Activated T-cell treated with anti-CD3 and anti-CD28 coated beads, Interleukin-2, amount 50 U/mL, for 72 hours (primary cell): ENCODE measurements at regions not wholly inside any gene's neighbourhood (a gene's known extent, or its start where the extent isn't known, plus 50 kb on each side); places are given as distances from the start of the nearest gene placed in this dataset.

Source experiments
- ATAC-seq, 2 donors: fragments of 150-1000 bp; cut with Tn5 transposase; replicated peaks in 1 of 2; 2 replicates each; pipeline ENCODE4 v1.10.0; 2021; ENCODE audit warnings: moderate library complexity in 2 of 2, mild to moderate bottlenecking in 1 of 2
- DNase-seq, 2 donors: peaks; one replicate each; pipeline ENCODE4 v3.0.0; 2021 to 2022; ENCODE audit warnings: mixed read lengths in 1 of 2
- H3K27ac Mint-ChIP-seq: one replicate; pipeline ENCODE4 v1.8.0; 2022; ENCODE audit warnings: mild to moderate bottlenecking, moderate library complexity, mixed read lengths
- H3K27me3 Mint-ChIP-seq: one replicate; pipeline ENCODE4 v1.8.0; 2022; ENCODE audit warnings: low read depth, mixed read lengths
- H3K36me3 Mint-ChIP-seq, 2 donors: one replicate each; pipeline ENCODE4 v1.8.0; 2022; ENCODE audit warnings: mixed read lengths in 2 of 2, mild to moderate bottlenecking in 1 of 2; ENCODE audit not compliant: insufficient read depth in 2 of 2
- H3K4me1 Mint-ChIP-seq: one replicate; pipeline ENCODE4 v1.8.0; 2022; ENCODE audit warnings: low read depth, mixed read lengths
- H3K4me3 Mint-ChIP-seq, 2 donors: one replicate each; pipeline ENCODE4 v1.8.0; 2022; ENCODE audit warnings: mild to moderate bottlenecking in 2 of 2, mixed read lengths in 2 of 2, moderate library complexity in 2 of 2
- H3K9me3 Mint-ChIP-seq, 2 donors: one replicate each; pipeline ENCODE4 v1.8.0; 2022; ENCODE audit warnings: mixed read lengths in 2 of 2

- peaks cover 2% of the 10 kb centered on the region for H3K27me3 Mint-ChIP-seq
- H3K9me3 Mint-ChIP-seq: no peaks in the 10 kb centered on the region
- DNase-seq: no peak
Measured at GRCh38 chr16:48448841-48449481, 63.7 kb upstream of the SIAH1 start.

GRCh38 chr16:48447940-48448536 lies 62.8 kb upstream of the SIAH1 start:
- H3K4me1 Mint-ChIP-seq: no peaks in the 10 kb centered on the region
- H3K36me3 Mint-ChIP-seq: no peaks in the 10 kb centered on the region
- no peak overlapping the region for H3K27ac Mint-ChIP-seq
- DNase-seq (no peak), ATAC-seq (no peak)
- H3K4me3 Mint-ChIP-seq: no peak overlapping the region
- no peaks in the 10 kb centered on the region for H3K9me3 Mint-ChIP-seq
- H3K27me3 Mint-ChIP-seq: no peaks in the 10 kb centered on the region

More at GRCh38 chr16:48448841-48449481, 63.7 kb upstream of the SIAH1 start:
- no peak for ATAC-seq
- Mint-ChIP-seq H3K36me3 (no peaks in the 10 kb centered on the region), H3K4me3 (no peak overlapping the region), H3K4me1 (no peaks in the 10 kb centered on the region), H3K27ac (no peak overlapping the region)

DNA sequence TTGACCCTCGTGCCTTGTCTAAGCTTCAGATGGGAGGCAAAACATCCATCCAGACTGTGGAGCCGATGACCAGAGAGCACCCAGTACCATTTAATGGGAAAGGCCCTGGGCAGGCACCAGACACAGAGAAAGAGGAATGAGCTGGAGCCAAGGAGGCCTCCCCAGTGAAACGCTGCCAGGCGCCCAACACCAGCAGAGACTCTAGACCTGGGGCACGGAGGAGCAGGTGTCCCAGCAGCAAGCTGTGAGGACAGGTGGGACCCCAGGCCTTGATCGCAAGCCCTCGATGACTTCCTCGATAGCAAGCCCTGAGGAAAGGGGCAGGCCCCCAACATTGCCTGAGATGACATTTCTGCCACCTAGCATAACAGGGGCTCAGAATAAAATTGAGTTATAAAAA lies 62.2 kb upstream of the SIAH1 start:
- no peak for ATAC-seq
- H3K4me3 Mint-ChIP-seq: no peak overlapping the region
- no peaks in the 10 kb centered on the region for H3K9me3 Mint-ChIP-seq
- H3K36me3 Mint-ChIP-seq: no peaks in the 10 kb centered on the region
- no peak overlapping the region for H3K27ac Mint-ChIP-seq
- H3K4me1 Mint-ChIP-seq: no peaks in the 10 kb centered on the region
- H3K27me3 Mint-ChIP-seq: no peaks in the 10 kb centered on the region
- no peak for DNase-seq

DNA sequence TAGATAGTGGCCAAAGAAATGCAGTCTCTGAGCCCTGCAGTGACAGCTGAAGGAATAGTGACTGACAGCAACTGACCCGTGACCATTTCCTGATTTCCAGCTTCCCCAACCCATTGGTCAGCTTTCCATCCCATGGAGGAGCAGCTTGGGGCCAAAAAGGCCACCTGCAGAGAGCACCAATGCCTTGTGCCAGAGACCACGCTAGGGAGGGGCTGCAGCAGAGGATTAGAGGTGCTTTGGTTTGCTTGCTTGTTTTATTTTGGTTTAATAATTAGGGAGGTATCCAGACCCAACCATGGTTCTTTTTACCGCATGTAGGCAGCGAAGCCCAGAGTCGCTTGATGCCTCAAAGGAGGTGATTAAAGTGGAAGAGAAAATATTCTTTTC lies 61.3 kb upstream of the SIAH1 start:
- no peaks in the 10 kb centered on the region for H3K4me1 Mint-ChIP-seq
- no peak overlapping the region for H3K27ac Mint-ChIP-seq
- DNase-seq: no peak
- H3K4me3 Mint-ChIP-seq: no peak overlapping the region
- no peaks in the 10 kb centered on the region for H3K36me3 Mint-ChIP-seq
- no peaks in the 10 kb centered on the region for H3K9me3 Mint-ChIP-seq
- no peak for ATAC-seq
- no peaks in the 10 kb centered on the region for H3K27me3 Mint-ChIP-seq

DNA sequence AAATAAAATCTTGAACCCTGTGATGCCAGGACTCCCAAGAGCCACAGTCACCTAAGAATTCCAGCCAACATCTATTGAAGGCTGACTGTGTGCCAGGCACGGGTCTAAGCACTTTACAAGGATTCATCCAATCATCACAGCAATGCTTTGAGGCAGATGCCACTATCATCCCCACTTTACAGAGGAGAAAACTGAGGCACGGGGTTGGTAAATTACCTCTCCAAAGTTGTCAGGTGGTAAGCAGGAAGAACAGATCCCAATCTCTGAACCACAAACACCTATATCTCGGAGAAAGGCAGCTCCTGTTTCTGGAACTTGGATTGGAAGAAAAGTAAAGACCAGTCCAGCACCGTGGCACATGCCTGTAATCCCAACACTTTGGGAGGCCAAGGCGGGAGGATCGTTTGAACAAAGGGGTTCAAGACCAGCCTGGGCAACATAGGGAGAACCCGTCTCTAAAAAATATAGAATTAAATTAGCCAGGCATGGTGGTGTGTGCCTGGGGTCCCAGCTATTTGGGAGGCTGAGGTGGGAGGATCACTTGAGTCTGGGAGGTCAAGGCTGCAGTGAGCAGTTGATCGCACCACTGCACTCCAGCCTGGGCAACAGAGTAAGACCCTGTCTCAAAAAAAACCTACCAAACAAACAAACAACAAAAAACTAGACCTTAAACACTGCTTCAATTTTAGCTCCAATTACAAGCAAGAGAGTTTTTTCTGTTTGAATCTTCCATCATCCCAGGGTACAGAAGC lies 60.7 kb upstream of the SIAH1 start:
- H3K4me1 Mint-ChIP-seq: no peaks in the 10 kb centered on the region
- H3K9me3 Mint-ChIP-seq: no peaks in the 10 kb centered on the region
- DNase-seq (no peak), ATAC-seq (no peak)
- no peaks in the 10 kb centered on the region for H3K36me3 Mint-ChIP-seq
- no peaks in the 10 kb centered on the region for H3K27me3 Mint-ChIP-seq
- H3K27ac Mint-ChIP-seq: no peak overlapping the region
- no peak overlapping the region for H3K4me3 Mint-ChIP-seq

GRCh38 chr16:48444574-48444973 lies 59.4 kb upstream of the SIAH1 start:
- Mint-ChIP-seq H3K27ac (no peak overlapping the region), H3K36me3 (no peaks in the 10 kb centered on the region), H3K4me1 (no peaks in the 10 kb centered on the region), H3K9me3 (no peaks in the 10 kb centered on the region), H3K4me3 (no peak overlapping the region), H3K27me3 (no peaks in the 10 kb centered on the region)
- ATAC-seq: no peak
- DNase-seq: no peak

GRCh38 chr16:48442379-48442778 lies 57.2 kb upstream of the SIAH1 start:
- no peak overlapping the region for H3K4me3 Mint-ChIP-seq
- H3K36me3 Mint-ChIP-seq: no peaks in the 10 kb centered on the region
- no peaks in the 10 kb centered on the region for H3K27me3 Mint-ChIP-seq
- DNase-seq (no peak), ATAC-seq (no peak)
- no peaks in the 10 kb centered on the region for H3K4me1 Mint-ChIP-seq
- H3K27ac Mint-ChIP-seq: no peak overlapping the region
- no peaks in the 10 kb centered on the region for H3K9me3 Mint-ChIP-seq

DNA sequence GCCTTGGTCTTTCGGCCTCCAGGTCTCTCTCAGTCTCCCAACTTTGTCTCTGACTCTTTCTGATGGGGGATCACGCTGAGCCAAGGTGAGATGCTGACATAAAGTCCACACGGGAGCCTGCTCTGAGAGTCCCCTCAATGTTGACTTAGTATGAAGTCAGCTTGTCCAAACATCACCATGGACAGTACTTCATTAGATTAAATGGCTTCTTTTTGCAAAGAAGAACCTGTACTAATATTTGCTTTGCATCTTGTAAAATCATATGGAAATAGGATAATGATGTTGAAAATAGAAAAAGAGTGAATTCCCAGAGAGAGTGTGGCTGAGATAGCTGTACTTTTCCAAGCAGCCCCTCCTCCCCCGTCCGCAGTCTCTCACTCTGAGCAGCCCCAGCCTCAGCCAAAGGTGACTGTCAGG lies 56.7 kb upstream of the SIAH1 start:
- Mint-ChIP-seq H3K4me1 (no peaks in the 10 kb centered on the region), H3K27me3 (no peaks in the 10 kb centered on the region), H3K27ac (no peak overlapping the region), H3K4me3 (no peak overlapping the region), H3K36me3 (no peaks in the 10 kb centered on the region), H3K9me3 (no peaks in the 10 kb centered on the region)
- no peak for ATAC-seq
- no peak for DNase-seq

DNA sequence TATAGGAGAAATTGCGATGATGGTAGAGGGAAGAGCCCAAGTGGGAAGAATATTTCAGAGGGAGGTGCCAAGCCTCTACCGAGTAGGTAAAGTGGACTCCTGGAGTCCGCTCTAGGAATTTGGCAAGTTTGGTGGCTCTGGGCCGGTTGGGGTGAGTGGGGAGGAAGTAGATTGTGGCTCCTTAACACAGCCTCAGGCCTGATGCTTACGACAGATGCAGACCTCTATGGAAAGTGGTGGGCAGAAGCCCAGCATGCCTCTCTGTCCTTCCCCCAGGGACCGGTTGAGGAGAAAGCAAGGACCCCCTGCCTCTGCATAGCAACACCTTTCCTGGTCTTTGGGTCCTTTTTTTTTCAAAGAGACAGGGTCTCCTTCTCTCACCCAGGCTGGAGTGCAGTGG lies 55.9 kb upstream of the SIAH1 start:
- no peak for ATAC-seq
- Mint-ChIP-seq H3K4me3 (no peak overlapping the region), H3K27me3 (no peaks in the 10 kb centered on the region), H3K4me1 (no peaks in the 10 kb centered on the region), H3K36me3 (no peaks in the 10 kb centered on the region), H3K27ac (no peak overlapping the region), H3K9me3 (no peaks in the 10 kb centered on the region)
- DNase-seq: no peak

DNA sequence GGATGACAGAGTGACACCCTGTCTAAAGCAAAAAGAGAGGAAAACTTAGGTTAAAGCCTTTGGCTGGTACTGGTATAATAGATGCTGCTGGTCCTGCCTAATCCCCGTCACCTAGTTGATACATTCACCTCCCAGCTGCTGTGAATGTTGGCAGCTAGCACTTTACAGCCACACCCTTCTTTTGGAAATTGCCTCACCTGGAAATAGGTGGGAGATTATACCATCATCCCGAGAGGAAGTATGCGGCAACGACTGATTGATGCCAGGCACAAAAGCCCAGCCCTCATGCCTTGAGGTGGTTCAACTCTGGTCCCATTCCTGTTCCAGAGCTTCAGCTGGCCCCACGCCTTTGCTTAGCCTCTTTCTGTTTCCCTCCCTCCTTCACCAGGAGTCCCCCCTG lies 53.2 kb upstream of the SIAH1 start:
- no peak overlapping the region for H3K27ac Mint-ChIP-seq
- no peaks in the 10 kb centered on the region for H3K36me3 Mint-ChIP-seq
- DNase-seq (no peak), ATAC-seq (no peak)
- H3K27me3 Mint-ChIP-seq: no peaks in the 10 kb centered on the region
- H3K4me1 Mint-ChIP-seq: no peaks in the 10 kb centered on the region
- H3K9me3 Mint-ChIP-seq: no peaks in the 10 kb centered on the region
- no peak overlapping the region for H3K4me3 Mint-ChIP-seq

DNA sequence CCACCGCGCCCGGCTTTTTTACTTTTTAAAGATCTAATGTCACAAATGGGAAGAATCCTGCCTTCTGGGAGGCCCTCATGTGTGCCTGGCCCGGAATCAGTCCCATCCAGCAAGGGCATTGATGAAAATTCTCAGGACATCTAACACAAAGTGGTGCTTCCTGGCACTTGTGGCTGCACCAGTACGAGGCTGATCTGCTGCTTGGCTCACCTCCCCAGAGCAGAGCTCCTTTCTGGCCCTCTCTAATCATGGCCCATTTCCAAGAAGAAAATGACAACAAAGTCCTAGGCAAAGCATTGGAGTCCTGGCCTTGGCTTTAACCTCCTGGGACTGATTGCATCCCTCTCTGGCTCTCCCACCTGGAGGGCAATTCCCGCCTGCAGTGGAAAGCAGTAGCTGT lies 50.7 kb upstream of the SIAH1 start:
- Mint-ChIP-seq H3K27ac (no peak overlapping the region), H3K9me3 (no peaks in the 10 kb centered on the region), H3K36me3 (no peaks in the 10 kb centered on the region), H3K4me3 (no peak overlapping the region), H3K4me1 (peaks cover 5% of the 10 kb centered on the region), H3K27me3 (no peaks in the 10 kb centered on the region)
- ATAC-seq: no peak
- no peak for DNase-seq

DNA sequence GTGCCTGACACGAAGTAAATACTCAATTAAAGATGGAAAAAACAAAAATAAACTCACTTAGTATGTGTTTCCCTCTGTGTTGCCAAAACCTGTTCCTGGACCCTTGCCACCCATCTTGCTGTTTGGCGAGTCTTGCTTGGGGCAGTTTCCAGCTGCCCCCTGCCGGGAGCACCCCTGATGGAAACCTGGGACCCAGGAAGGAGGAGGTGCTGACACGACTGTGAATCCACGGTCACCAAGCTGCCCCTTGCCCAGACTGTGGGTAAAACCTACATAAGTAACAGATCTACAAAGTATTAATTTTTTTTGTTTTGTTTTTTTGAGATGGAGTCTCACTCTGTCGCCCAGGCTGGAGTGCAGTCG lies 50.1 kb upstream of the SIAH1 start:
- ATAC-seq (no peak), DNase-seq (no peak)
- peaks cover 5% of the 10 kb centered on the region for H3K4me1 Mint-ChIP-seq
- no peak overlapping the region for H3K27ac Mint-ChIP-seq
- no peaks in the 10 kb centered on the region for H3K36me3 Mint-ChIP-seq
- H3K27me3 Mint-ChIP-seq: no peaks in the 10 kb centered on the region
- H3K9me3 Mint-ChIP-seq: no peaks in the 10 kb centered on the region
- no peak overlapping the region for H3K4me3 Mint-ChIP-seq
